H1 (cell line): ENCODE measurements at regions not wholly inside any gene's neighbourhood (a gene's known extent, or its start where the extent isn't known, plus 50 kb on each side); places are given as distances from the start of the nearest gene placed in this dataset.

Experiments
- KDM5A ChIP-seq: fragments of 200-600 bp; IDR thresholded peaks from 2 replicates; pipeline ENCODE4 v1.7.1; 2012; ENCODE audit warnings: mild to moderate bottlenecking, low read length, inconsistent platforms, mixed read lengths
- MAX ChIP-seq: IDR thresholded peaks from 2 replicates; pipeline ENCODE4 v1.6.1; 2012; ENCODE audit warnings: inconsistent platforms
- RXRA ChIP-seq: IDR thresholded peaks from 2 replicates; pipeline ENCODE4 v1.6.1; 2011; ENCODE audit warnings: low read depth, mild to moderate bottlenecking, low read length, moderate library complexity; ENCODE audit not compliant: insufficient read depth
- SIRT6 ChIP-seq: IDR thresholded peaks from one replicate; pipeline ENCODE4 v1.7.1; 2012; ENCODE audit warnings: low read length, inconsistent platforms
- TAF1 ChIP-seq: IDR thresholded peaks from 2 replicates; pipeline ENCODE4 v1.6.1; 2011; ENCODE audit warnings: mild to moderate bottlenecking, low read depth, low read length
- TEAD4 ChIP-seq: IDR thresholded peaks from 2 replicates; pipeline ENCODE4 v1.6.1; 2012; ENCODE audit warnings: low read depth, low read length, inconsistent platforms, mixed read lengths

GRCh38 chr14:55938249-55938791 is 179.9 kb upstream of the PELI2 start (continued):
- TF ChIP-seq MAX = no peak
- no peak for TF ChIP-seq RXRA
- TF ChIP-seq KDM5A = no peak
- no peak for TF ChIP-seq TEAD4
- no peak for TF ChIP-seq SIRT6
- TF ChIP-seq TAF1 = no peak
- TF ChIP-seq, all 59 proteins: peak for 0
